A673 (cell line): ENCODE measurements at regions not wholly inside any gene's neighbourhood (a gene's known extent, or its start where the extent isn't known, plus 50 kb on each side); places are given as distances from the start of the nearest gene placed in this dataset.

Experiments used
- EZH2 ChIP-seq: fragments of 200-600 bp; sonication (generic); IDR thresholded peaks from 2 replicates; pipeline ENCODE4 v1.6.1; 2017; ENCODE audit warnings: borderline replicate concordance, low read depth, mild to moderate bottlenecking, mixed read lengths, antibody characterized with exemption, low read length; ENCODE audit not compliant: poor library complexity, severe bottlenecking
- TF ChIP-seq, protein P1 (sequence below): fragments of 300-800, 200-600 bp; sonication (generic); conservative IDR thresholded peaks from 2 replicates; pipeline ENCODE4 v1.5.1; 2017; ENCODE audit warnings: low read depth, mild to moderate bottlenecking, antibody characterized with exemption, low read length, moderate library complexity, mixed read lengths

DNA sequence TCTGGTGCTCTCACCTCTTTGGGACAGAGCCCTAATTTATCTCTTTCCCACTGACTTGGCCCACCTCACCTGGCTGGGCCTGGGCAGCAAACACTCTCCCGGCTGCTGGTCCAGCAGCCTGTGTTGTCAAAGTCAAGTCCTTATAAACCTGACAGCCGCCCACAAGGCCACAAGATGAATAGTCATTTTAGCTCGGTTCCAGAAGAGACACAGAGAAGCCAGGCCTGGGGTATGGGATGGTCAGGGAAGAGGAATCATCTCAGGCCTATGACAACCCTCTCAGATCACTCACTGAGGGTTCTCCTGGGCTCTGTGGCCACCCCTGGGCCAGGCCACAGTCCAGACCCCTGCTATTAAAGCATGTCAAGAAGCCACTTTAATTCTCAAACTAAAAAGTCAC is 158.5 kb downstream of the FOXD2 start:
- TF ChIP-seq, protein P1, sequence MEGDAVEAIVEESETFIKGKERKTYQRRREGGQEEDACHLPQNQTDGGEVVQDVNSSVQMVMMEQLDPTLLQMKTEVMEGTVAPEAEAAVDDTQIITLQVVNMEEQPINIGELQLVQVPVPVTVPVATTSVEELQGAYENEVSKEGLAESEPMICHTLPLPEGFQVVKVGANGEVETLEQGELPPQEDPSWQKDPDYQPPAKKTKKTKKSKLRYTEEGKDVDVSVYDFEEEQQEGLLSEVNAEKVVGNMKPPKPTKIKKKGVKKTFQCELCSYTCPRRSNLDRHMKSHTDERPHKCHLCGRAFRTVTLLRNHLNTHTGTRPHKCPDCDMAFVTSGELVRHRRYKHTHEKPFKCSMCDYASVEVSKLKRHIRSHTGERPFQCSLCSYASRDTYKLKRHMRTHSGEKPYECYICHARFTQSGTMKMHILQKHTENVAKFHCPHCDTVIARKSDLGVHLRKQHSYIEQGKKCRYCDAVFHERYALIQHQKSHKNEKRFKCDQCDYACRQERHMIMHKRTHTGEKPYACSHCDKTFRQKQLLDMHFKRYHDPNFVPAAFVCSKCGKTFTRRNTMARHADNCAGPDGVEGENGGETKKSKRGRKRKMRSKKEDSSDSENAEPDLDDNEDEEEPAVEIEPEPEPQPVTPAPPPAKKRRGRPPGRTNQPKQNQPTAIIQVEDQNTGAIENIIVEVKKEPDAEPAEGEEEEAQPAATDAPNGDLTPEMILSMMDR = no peak
- TF ChIP-seq EZH2 = no peak
